ENCODE measurements at regions not wholly inside any gene's neighbourhood (a gene's known extent, or its start where the extent isn't known, plus 50 kb on each side); places are given as distances from the start of the nearest gene placed in this dataset.

DNA sequence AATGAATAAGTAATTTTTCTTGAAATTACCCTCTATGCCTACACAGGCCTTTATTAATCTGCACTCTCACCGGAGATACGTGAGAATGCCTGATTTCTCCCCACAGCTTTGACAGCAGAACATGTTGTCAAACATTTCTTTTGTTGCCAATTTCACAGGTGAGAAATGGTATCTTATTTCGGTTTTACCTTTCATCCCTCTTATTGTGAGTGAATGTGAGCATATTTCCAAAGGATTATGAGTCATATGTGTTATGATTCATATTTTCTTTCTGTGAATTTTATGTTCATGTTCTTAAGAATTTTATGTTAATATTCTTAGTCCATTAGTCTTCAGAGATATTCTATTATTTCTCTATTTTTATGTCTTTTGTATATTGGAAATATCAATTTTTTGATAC lies 965.1 kb downstream of the CCSER2 start:
- TF ChIP-seq, protein P1, sequence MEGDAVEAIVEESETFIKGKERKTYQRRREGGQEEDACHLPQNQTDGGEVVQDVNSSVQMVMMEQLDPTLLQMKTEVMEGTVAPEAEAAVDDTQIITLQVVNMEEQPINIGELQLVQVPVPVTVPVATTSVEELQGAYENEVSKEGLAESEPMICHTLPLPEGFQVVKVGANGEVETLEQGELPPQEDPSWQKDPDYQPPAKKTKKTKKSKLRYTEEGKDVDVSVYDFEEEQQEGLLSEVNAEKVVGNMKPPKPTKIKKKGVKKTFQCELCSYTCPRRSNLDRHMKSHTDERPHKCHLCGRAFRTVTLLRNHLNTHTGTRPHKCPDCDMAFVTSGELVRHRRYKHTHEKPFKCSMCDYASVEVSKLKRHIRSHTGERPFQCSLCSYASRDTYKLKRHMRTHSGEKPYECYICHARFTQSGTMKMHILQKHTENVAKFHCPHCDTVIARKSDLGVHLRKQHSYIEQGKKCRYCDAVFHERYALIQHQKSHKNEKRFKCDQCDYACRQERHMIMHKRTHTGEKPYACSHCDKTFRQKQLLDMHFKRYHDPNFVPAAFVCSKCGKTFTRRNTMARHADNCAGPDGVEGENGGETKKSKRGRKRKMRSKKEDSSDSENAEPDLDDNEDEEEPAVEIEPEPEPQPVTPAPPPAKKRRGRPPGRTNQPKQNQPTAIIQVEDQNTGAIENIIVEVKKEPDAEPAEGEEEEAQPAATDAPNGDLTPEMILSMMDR (IDR thresholded peaks at IDR 0.05 in 4 of 5, conservative IDR thresholded peaks at IDR 0.05 in 1 of 5): no peak
- no peak for TF ChIP-seq POLR2A (IDR thresholded peaks at IDR 0.05)
